HCT116 (cell line): ENCODE measurements at regions not wholly inside any gene's neighbourhood (a gene's known extent, or its start where the extent isn't known, plus 50 kb on each side); places are given as distances from the start of the nearest gene placed in this dataset.

ENCODE experiments used
- ATAC-seq: fragments of 200-7000 bp; cut with Tn5 transposase; 2 replicates; pipeline ENCODE4 v1.9.1; 2020; ENCODE audit warnings: mild to moderate bottlenecking, moderate library complexity
- BruUV-seq: library from RNA; stranded (reverse); fragments of 400-500 nt; replicated peaks from 2 replicates; lab custom pipeline; 2021; lab: Mats Ljungman, UMichigan
- CTCF ChIA-PET: fragments of 300-600 bp; sonication (Branson Sonifier 250); formaldehyde crosslinking; loops from one replicate; lab custom pipeline; 2021; ENCODE audit warnings: antibody characterized with exemption; lab: Charles Lee
- POLR2A ChIA-PET: fragments of 300-600, 350-600 bp; sonication (Branson Sonifier 250); formaldehyde crosslinking; loops from one replicate; lab custom pipeline; 2021; ENCODE audit warnings: antibody characterized with exemption; lab: Charles Lee
- RAD21 ChIA-PET, 2 experiments: fragments of 300-600 bp; sonication (Branson Sonifier 250); formaldehyde crosslinking; loops; one replicate each; lab custom pipeline; 2023; ENCODE audit warnings: low total read pairs in 2 of 2; ENCODE audit not compliant: uncharacterized antibody in 2 of 2, unreplicated experiment in 2 of 2, low non-redundant PET in 1 of 2; lab: Charles Lee
- DNase-seq: peaks from one replicate; pipeline ENCODE4 v3.0.0-alpha.2; 2010; ENCODE audit warnings: low read depth, low spot score
- H2AFZ ChIP-seq: fragments of 200-600 bp; shearing (Covaris generic), sonication (generic); 2 replicates; pipeline ENCODE4 v1.6.1; 2017; ENCODE audit warnings: low read depth, mixed run types, mixed read lengths, antibody characterized with exemption, low read length; ENCODE audit not compliant: poor library complexity, severe bottlenecking
- H3K27ac ChIP-seq: 2 replicates; pipeline ENCODE4 v1.5.1; 2012; ENCODE audit warnings: low read depth, low read length
- H3K27me3 ChIP-seq: fragments of 200-600 bp; sonication (generic); 2 replicates; pipeline ENCODE4 v1.6.1; 2016; ENCODE audit warnings: mixed run types, low read length, mixed read lengths; ENCODE audit not compliant: insufficient read depth
- H3K36me3 ChIP-seq, 2 experiments: fragments of 200-500 bp in 1 of 2; fragments of 200-600 bp in 1 of 2; sonication (Bioruptor generic) in 1 of 2; sonication (generic) in 1 of 2; 2 replicates each; pipeline versions ENCODE4 v1.5.1 to v1.6.1; 2014 to 2016; ENCODE audit warnings: low read length in 2 of 2, inconsistent platforms in 1 of 2, mixed read lengths in 1 of 2, mixed run types in 1 of 2; ENCODE audit not compliant: insufficient read depth in 2 of 2, control insufficient read depth in 1 of 2
- H3K4me1 ChIP-seq, 2 experiments: fragments of 200-600 bp in 1 of 2; sonication (generic) in 1 of 2; 2 replicates each; pipeline versions ENCODE4 v1.5.1 to v1.6.1; 2012 to 2017; ENCODE audit warnings: low read length in 2 of 2, inconsistent platforms in 1 of 2, mild to moderate bottlenecking in 1 of 2, mixed read lengths in 1 of 2, mixed run types in 1 of 2, moderate library complexity in 1 of 2; ENCODE audit not compliant: insufficient read depth in 2 of 2, control insufficient read depth in 1 of 2
- H3K4me2 ChIP-seq: fragments of 200-600 bp; sonication (generic); 2 replicates; pipeline ENCODE4 v1.6.1; 2017; ENCODE audit warnings: mixed run types, low read length, mixed read lengths
- H3K4me3 ChIP-seq, 2 experiments: fragments of 200-600 bp in 1 of 2; sonication (generic) in 1 of 2; replicated peaks in 1 of 2; 2 replicates each; pipeline ENCODE4 v1.5.1; 2011 to 2016; ENCODE audit warnings: low read length in 2 of 2, control low read depth in 1 of 2, low read depth in 1 of 2, mild to moderate bottlenecking in 1 of 2, mixed read lengths in 1 of 2, mixed run types in 1 of 2
- H3K79me2 ChIP-seq: fragments of 200-600 bp; sonication (generic); 2 replicates; pipeline ENCODE4 v1.6.1; 2017; ENCODE audit warnings: mild to moderate bottlenecking, mixed run types, low read length, moderate library complexity, mixed read lengths; ENCODE audit not compliant: insufficient read depth
- H3K9ac ChIP-seq: fragments of 200-600 bp; sonication (generic); 2 replicates; pipeline ENCODE4 v1.6.1; 2016; ENCODE audit warnings: low read length, mixed read lengths
- H3K9me2 ChIP-seq: fragments of 200-600 bp; sonication (generic), shearing (Covaris generic); 2 replicates; pipeline ENCODE4 v1.6.1; 2017; ENCODE audit warnings: mixed run types, mild to moderate bottlenecking, moderate library complexity; ENCODE audit not compliant: insufficient read depth
- H3K9me3 ChIP-seq, 2 experiments: fragments of 200-500 bp in 1 of 2; fragments of 200-600 bp in 1 of 2; sonication (Bioruptor generic) in 1 of 2; sonication (generic) in 1 of 2; 2 replicates each; pipeline ENCODE4 v1.6.1; 2014 to 2017; ENCODE audit warnings: low read length in 2 of 2, mixed read lengths in 2 of 2, inconsistent platforms in 1 of 2, low read depth in 1 of 2, mild to moderate bottlenecking in 1 of 2, mixed run types in 1 of 2, moderate library complexity in 1 of 2; ENCODE audit not compliant: control insufficient read depth in 1 of 2, insufficient read depth in 1 of 2
- H4K20me1 ChIP-seq: fragments of 200-600 bp; sonication (generic), shearing (Covaris generic); 2 replicates; pipeline ENCODE4 v1.6.1; 2017; ENCODE audit warnings: mixed run types, mild to moderate bottlenecking, moderate library complexity; ENCODE audit not compliant: insufficient read depth
- EZH2 ChIP-seq: fragments of 200-600 bp; sonication (generic); IDR thresholded peaks from 2 replicates; pipeline ENCODE4 v1.6.1; 2017; ENCODE audit warnings: antibody characterized with exemption, mixed run types
- EZH2phosphoT487 ChIP-seq: fragments of 200-600 bp; IDR thresholded peaks from 2 replicates; pipeline ENCODE4 v1.6.1; 2018; ENCODE audit warnings: antibody characterized with exemption, borderline replicate concordance
- POLR2AphosphoS5 ChIP-seq: IDR thresholded peaks from 2 replicates; pipeline ENCODE4 v1.6.1; 2011; ENCODE audit warnings: mild to moderate bottlenecking, low read depth, low read length, moderate library complexity
- REST ChIP-seq: IDR thresholded peaks from 2 replicates; pipeline ENCODE4 v1.6.1; 2012; ENCODE audit warnings: low read depth
- SRF ChIP-seq: IDR thresholded peaks from 2 replicates; pipeline ENCODE4 v1.6.1; 2012; ENCODE audit warnings: low read depth
- TCF7L2 ChIP-seq: IDR thresholded peaks from 2 replicates; pipeline ENCODE4 v1.7.0; 2011; ENCODE audit warnings: borderline replicate concordance, inconsistent platforms; ENCODE audit not compliant: insufficient read depth, insufficient read length; ENCODE audit errors: extremely low read depth
- YY1 ChIP-seq: IDR thresholded peaks from 2 replicates; pipeline ENCODE4 v1.6.1; 2011; ENCODE audit warnings: low read length, low read depth, moderate library complexity, mild to moderate bottlenecking; ENCODE audit not compliant: insufficient replicate concordance; ENCODE audit errors: extremely low read depth
- ZFX ChIP-seq: fragments of 450-650 bp; IDR thresholded peaks from 2 replicates; pipeline ENCODE4 v1.6.1; 2017
- ZNF274 ChIP-seq: fragments of 200-500 bp; sonication (Bioruptor generic); IDR thresholded peaks from 2 replicates; pipeline ENCODE4 v1.6.1; 2014; ENCODE audit warnings: mild to moderate bottlenecking, low read depth, low read length, inconsistent platforms
- intact Hi-C: fragments of 100-400 bp; cut with micrococcal nuclease; formaldehyde crosslinking; loops from 2 replicates; pipeline ENCODE4 v1.10.0; 2022

- H3K4me2 ChIP-seq, result no peak overlapping the region
- no peak overlapping the region for H3K27ac ChIP-seq
- H3K27me3 ChIP-seq, result no peaks in the 10 kb centered on the region
- no peaks in the 10 kb centered on the region for H3K36me3 ChIP-seq
- ChIA-PET POLR2A (no interaction called here), RAD21 (no interaction called here), CTCF (no interaction called here)
- TF ChIP-seq SRF (no peak), REST (no peak), EZH2phosphoT487 (no peak), ZNF274 (no peak), EZH2 (no peak), YY1 (no peak), POLR2AphosphoS5 (no peak), ZFX (no peak), TCF7L2 (no peak)
- BruUV-seq, result no TSS peak
- H3K4me3 ChIP-seq, result no peak overlapping the region
- H3K4me1 ChIP-seq, result no peaks in the 10 kb centered on the region
- DNase-seq (no peak), ATAC-seq (no peak)
- H3K9me3 ChIP-seq, result no peaks in the 10 kb centered on the region
- H3K79me2 ChIP-seq, result no peaks in the 10 kb centered on the region
- intact Hi-C loops, result no loop called here
- no peak overlapping the region for H2AFZ ChIP-seq
- no peak overlapping the region for H3K9ac ChIP-seq
- H3K9me2 ChIP-seq, result no peaks in the 10 kb centered on the region
- no peaks in the 10 kb centered on the region for H4K20me1 ChIP-seq
Observed at GRCh38 chr1:185487026-185487425, 170.0 kb upstream of the IVNS1ABP start.
